MCF 10A (cell line): ENCODE measurements at regions not wholly inside any gene's neighbourhood (a gene's known extent, or its start where the extent isn't known, plus 50 kb on each side); places are given as distances from the start of the nearest gene placed in this dataset.

Experiments
- BruUV-seq: library from RNA; stranded (reverse); fragments of 400-500 nt; replicated peaks from 2 replicates; lab custom pipeline; 2021; lab: Mats Ljungman, UMichigan
- CTCF ChIA-PET: fragments of 300-600 bp; sonication (Branson Sonifier 250); formaldehyde crosslinking; extraction: SDS; loops from one replicate; lab custom pipeline; 2021; ENCODE audit warnings: antibody characterized with exemption, inconsistent platforms; lab: Yijun Ruan, JAX
- POLR2A ChIA-PET: fragments of 300-600, 350-650 bp; sonication (Branson Sonifier 250); formaldehyde crosslinking; extraction: SDS; loops from one replicate; lab custom pipeline; 2020; ENCODE audit warnings: antibody characterized with exemption, inconsistent platforms; lab: Yijun Ruan, JAX
- DNase-seq: peaks from one replicate; pipeline ENCODE4 v3.0.0-alpha.2; 2018; ENCODE audit not compliant: unreplicated experiment
- H3K27ac Mint-ChIP-seq: one replicate; pipeline ENCODE4 v1.8.0; 2022; ENCODE audit warnings: mild to moderate bottlenecking, low read depth, mixed read lengths; ENCODE audit not compliant: unreplicated experiment
- H3K27me3 Mint-ChIP-seq: one replicate; pipeline ENCODE4 v1.8.0; 2022; ENCODE audit warnings: mixed read lengths; ENCODE audit not compliant: insufficient read depth, unreplicated experiment
- H3K36me3 Mint-ChIP-seq: one replicate; pipeline ENCODE4 v1.8.0; 2022; ENCODE audit warnings: mild to moderate bottlenecking, moderate library complexity, mixed read lengths; ENCODE audit not compliant: insufficient read depth, unreplicated experiment
- H3K4me1 Mint-ChIP-seq: one replicate; pipeline ENCODE4 v1.8.0; 2022; ENCODE audit warnings: mixed read lengths; ENCODE audit not compliant: insufficient read depth, unreplicated experiment
- H3K4me3 Mint-ChIP-seq: one replicate; pipeline ENCODE4 v1.8.0; 2022; ENCODE audit warnings: mild to moderate bottlenecking, moderate library complexity, mixed read lengths; ENCODE audit not compliant: unreplicated experiment
- H3K9me3 Mint-ChIP-seq: one replicate; pipeline ENCODE4 v1.8.0; 2022; ENCODE audit warnings: mixed read lengths; ENCODE audit not compliant: unreplicated experiment
- CTCF ChIP-seq: fragments of 200-600 bp; IDR thresholded peaks from one replicate; pipeline ENCODE4 v1.8.0; 2022; ENCODE audit warnings: antibody characterized with exemption, mild to moderate bottlenecking; ENCODE audit not compliant: unreplicated experiment
- intact Hi-C: fragments of 100-400 bp; cut with micrococcal nuclease; formaldehyde crosslinking; loops from 2 replicates; pipeline ENCODE4 v1.14.1; 2022

GRCh38 chr16:73237601-73238000 lies 189.7 kb upstream of the ZFHX3 start:
- intact Hi-C loops = no loop called here
- Mint-ChIP-seq H3K4me3 (no peak overlapping the region), H3K36me3 (no peaks in the 10 kb centered on the region), H3K27ac (no peak overlapping the region), H3K9me3 (no peaks in the 10 kb centered on the region), H3K4me1 (no peaks in the 10 kb centered on the region), H3K27me3 (peaks cover 68% of the 10 kb centered on the region)
- no TSS peak for BruUV-seq
- no peak for DNase-seq
- TF ChIP-seq CTCF = no peak
- ChIA-PET POLR2A (no interaction called here), CTCF (interaction anchor here (0.5 to 0.7 kb wide), 3 partner anchors 476 to 1114 kb away, joined by 3 to 4 read pairs (median 3); no protein-coding TSS in a partner anchor)

- no peaks in the 10 kb centered on the region for H3K9me3 Mint-ChIP-seq
These were observed 186.6 kb upstream of the ZFHX3 start for GRCh38 chr16:73234496-73234895.

GRCh38 chr16:73233846-73234424 lies 186.0 kb upstream of the ZFHX3 start:
- no peaks in the 10 kb centered on the region for H3K9me3 Mint-ChIP-seq
- POLR2A ChIA-PET = interaction anchor here (0.6 kb wide), 1 partner anchor 336 kb away, joined by 3 read pairs; no protein-coding TSS in a partner anchor
- H3K27me3 Mint-ChIP-seq = peaks cover 85% of the 10 kb centered on the region
- BruUV-seq = no TSS peak
- intact Hi-C loops = no loop called here
- CTCF ChIA-PET = interaction anchor here (0.5 to 0.9 kb wide), 2 partner anchors 645 to 1108 kb away, joined by 3 to 4 read pairs; no protein-coding TSS in a partner anchor
- H3K36me3 Mint-ChIP-seq = peaks cover 5% of the 10 kb centered on the region
- H3K4me1 Mint-ChIP-seq = no peaks in the 10 kb centered on the region
- no peak for DNase-seq
- H3K27ac Mint-ChIP-seq = no peak overlapping the region
- no peak for TF ChIP-seq CTCF
- no peak overlapping the region for H3K4me3 Mint-ChIP-seq

More at GRCh38 chr16:73234496-73234895, 186.6 kb upstream of the ZFHX3 start:
- intact Hi-C loops = no loop called here
- POLR2A ChIA-PET = interaction anchor here (0.6 kb wide), 1 partner anchor 336 kb away, joined by 3 read pairs; no protein-coding TSS in a partner anchor
- Mint-ChIP-seq H3K27me3 (peaks cover 86% of the 10 kb centered on the region), H3K4me1 (no peaks in the 10 kb centered on the region), H3K36me3 (peaks cover 5% of the 10 kb centered on the region), H3K27ac (no peak overlapping the region), H3K4me3 (no peak overlapping the region)
- DNase-seq = no peak
- TF ChIP-seq CTCF = no peak
- CTCF ChIA-PET = interaction anchor here (0.5 kb wide), 1 partner anchor 461 kb away, joined by 3 read pairs; no protein-coding TSS in a partner anchor
- no TSS peak for BruUV-seq

GRCh38 chr16:73233329-73233765 lies 185.4 kb upstream of the ZFHX3 start:
- DNase-seq = no peak
- Mint-ChIP-seq H3K9me3 (no peaks in the 10 kb centered on the region), H3K27ac (no peak overlapping the region), H3K36me3 (peaks cover 5% of the 10 kb centered on the region), H3K4me1 (no peaks in the 10 kb centered on the region), H3K4me3 (no peak overlapping the region), H3K27me3 (peaks cover 79% of the 10 kb centered on the region)
- ChIA-PET POLR2A (no interaction called here), CTCF (interaction anchor here (0.5 to 0.9 kb wide), 3 partner anchors 620 to 1108 kb away, joined by 3 to 4 read pairs (median 3); no protein-coding TSS in a partner anchor)
- intact Hi-C loops = no loop called here
- no TSS peak for BruUV-seq
- TF ChIP-seq CTCF = no peak
